ENCODE measurements at regions not wholly inside any gene's neighbourhood (a gene's known extent, or its start where the extent isn't known, plus 50 kb on each side); places are given as distances from the start of the nearest gene placed in this dataset.

GRCh38 chr15:37340438-37340837 is 240.1 kb upstream of the MEIS2 start:
- H3K36me3 ChIP-seq (ENCODE audit: insufficient read depth, low read length), result no peaks in the 10 kb centered on the region
- no peak overlapping the region for H3K9ac ChIP-seq (ENCODE audit: low read depth, low read length)
- H3K4me1 ChIP-seq (ENCODE audit: insufficient read depth, low read length), result no peaks in the 10 kb centered on the region
- no peaks in the 10 kb centered on the region for H3K9me3 ChIP-seq (ENCODE audit: control insufficient read depth, insufficient read depth, low read length)

- H3K9me3 ChIP-seq (ENCODE audit: control insufficient read depth, insufficient read depth, low read length), result no peaks in the 10 kb centered on the region
- no peaks in the 10 kb centered on the region for H3K36me3 ChIP-seq (ENCODE audit: insufficient read depth, low read length)
- peaks cover 5% of the 10 kb centered on the region for H3K4me1 ChIP-seq (ENCODE audit: insufficient read depth, low read length)
- no peak overlapping the region for H3K9ac ChIP-seq (ENCODE audit: low read depth, low read length)
Measured at GRCh38 chr15:37359101-37359892, 258.9 kb upstream of the MEIS2 start.

GRCh38 chr15:37359893-37360290 is 259.5 kb upstream of the MEIS2 start:
- Histone ChIP-seq H3K4me1 (ENCODE audit: insufficient read depth, low read length) (peaks cover 5% of the 10 kb centered on the region), H3K9me3 (ENCODE audit: control insufficient read depth, insufficient read depth, low read length) (no peaks in the 10 kb centered on the region), H3K9ac (ENCODE audit: low read depth, low read length) (no peak overlapping the region), H3K36me3 (ENCODE audit: insufficient read depth, low read length) (no peaks in the 10 kb centered on the region)

GRCh38 chr15:37360724-37361123 is 260.4 kb upstream of the MEIS2 start:
- Histone ChIP-seq H3K9me3 (ENCODE audit: control insufficient read depth, insufficient read depth, low read length) (no peaks in the 10 kb centered on the region), H3K4me1 (ENCODE audit: insufficient read depth, low read length) (peaks cover 5% of the 10 kb centered on the region), H3K36me3 (ENCODE audit: insufficient read depth, low read length) (no peaks in the 10 kb centered on the region), H3K9ac (ENCODE audit: low read depth, low read length) (no peak overlapping the region)

- Histone ChIP-seq H3K4me1 (ENCODE audit: insufficient read depth, low read length) (peaks cover 5% of the 10 kb centered on the region), H3K9ac (ENCODE audit: low read depth, low read length) (no peak overlapping the region)
Measured at GRCh38 chr15:37361621-37362020, 261.3 kb upstream of the MEIS2 start.

GRCh38 chr15:37362414-37362813 is 262.1 kb upstream of the MEIS2 start:
- H3K9ac ChIP-seq (ENCODE audit: low read depth, low read length), result no peak overlapping the region
- no peaks in the 10 kb centered on the region for H3K9me3 ChIP-seq (ENCODE audit: control insufficient read depth, insufficient read depth, low read length)
- peaks cover 5% of the 10 kb centered on the region for H3K4me1 ChIP-seq (ENCODE audit: insufficient read depth, low read length)
- H3K36me3 ChIP-seq (ENCODE audit: insufficient read depth, low read length), result no peaks in the 10 kb centered on the region

More at GRCh38 chr15:37361621-37362020, 261.3 kb upstream of the MEIS2 start:
- no peaks in the 10 kb centered on the region for H3K36me3 ChIP-seq (ENCODE audit: insufficient read depth, low read length)
- no peaks in the 10 kb centered on the region for H3K9me3 ChIP-seq (ENCODE audit: control insufficient read depth, insufficient read depth, low read length)

GRCh38 chr15:37368961-37369360 is 268.6 kb upstream of the MEIS2 start:
- Histone ChIP-seq H3K9me3 (ENCODE audit: control insufficient read depth, insufficient read depth, low read length) (no peaks in the 10 kb centered on the region), H3K4me1 (ENCODE audit: insufficient read depth, low read length) (no peaks in the 10 kb centered on the region), H3K36me3 (ENCODE audit: insufficient read depth, low read length) (no peaks in the 10 kb centered on the region), H3K9ac (ENCODE audit: low read depth, low read length) (no peak overlapping the region)

- Histone ChIP-seq H3K9ac (ENCODE audit: low read depth, low read length) (no peak overlapping the region), H3K9me3 (ENCODE audit: control insufficient read depth, insufficient read depth, low read length) (no peaks in the 10 kb centered on the region), H3K4me1 (ENCODE audit: insufficient read depth, low read length) (no peaks in the 10 kb centered on the region), H3K36me3 (ENCODE audit: insufficient read depth, low read length) (no peaks in the 10 kb centered on the region)
Measured at GRCh38 chr15:37370941-37371340, 270.6 kb upstream of the MEIS2 start.

- no peaks in the 10 kb centered on the region for H3K4me1 ChIP-seq (ENCODE audit: insufficient read depth, low read length)
- H3K9ac ChIP-seq (ENCODE audit: low read depth, low read length), result no peak overlapping the region
- H3K9me3 ChIP-seq (ENCODE audit: control insufficient read depth, insufficient read depth, low read length), result no peaks in the 10 kb centered on the region
- H3K36me3 ChIP-seq (ENCODE audit: insufficient read depth, low read length), result no peaks in the 10 kb centered on the region
Measured at GRCh38 chr15:37372064-37372463, 271.7 kb upstream of the MEIS2 start.

GRCh38 chr15:37375519-37375918 is 275.2 kb upstream of the MEIS2 start:
- no peaks in the 10 kb centered on the region for H3K4me1 ChIP-seq (ENCODE audit: insufficient read depth, low read length)
- no peak overlapping the region for H3K9ac ChIP-seq (ENCODE audit: low read depth, low read length)
- H3K9me3 ChIP-seq (ENCODE audit: control insufficient read depth, insufficient read depth, low read length), result no peaks in the 10 kb centered on the region
- H3K36me3 ChIP-seq (ENCODE audit: insufficient read depth, low read length), result no peaks in the 10 kb centered on the region

GRCh38 chr15:37377428-37377827 is 277.1 kb upstream of the MEIS2 start:
- Histone ChIP-seq H3K36me3 (ENCODE audit: insufficient read depth, low read length) (no peaks in the 10 kb centered on the region), H3K4me1 (ENCODE audit: insufficient read depth, low read length) (no peaks in the 10 kb centered on the region), H3K9ac (ENCODE audit: low read depth, low read length) (no peak overlapping the region), H3K9me3 (ENCODE audit: control insufficient read depth, insufficient read depth, low read length) (no peaks in the 10 kb centered on the region)

GRCh38 chr15:37394402-37395099 is 294.2 kb upstream of the MEIS2 start:
- no peak overlapping the region for H3K9ac ChIP-seq (ENCODE audit: low read depth, low read length)
- H3K36me3 ChIP-seq (ENCODE audit: insufficient read depth, low read length), result no peaks in the 10 kb centered on the region
- no peaks in the 10 kb centered on the region; the same call in 1 of the 2 replicates for H3K4me1 ChIP-seq (ENCODE audit: insufficient read depth, low read length)
- H3K9me3 ChIP-seq (ENCODE audit: control insufficient read depth, insufficient read depth, low read length), result no peaks in the 10 kb centered on the region

GRCh38 chr15:37395100-37395468 is 294.7 kb upstream of the MEIS2 start:
- Histone ChIP-seq H3K4me1 (ENCODE audit: insufficient read depth, low read length) (no peaks in the 10 kb centered on the region; the same call in 1 of the 2 replicates), H3K9me3 (ENCODE audit: control insufficient read depth, insufficient read depth, low read length) (no peaks in the 10 kb centered on the region), H3K9ac (ENCODE audit: low read depth, low read length) (no peak overlapping the region), H3K36me3 (ENCODE audit: insufficient read depth, low read length) (no peaks in the 10 kb centered on the region)

GRCh38 chr15:37397266-37398022 is 297.1 kb upstream of the MEIS2 start:
- no peaks in the 10 kb centered on the region; the same call in 1 of the 2 replicates for H3K4me1 ChIP-seq (ENCODE audit: insufficient read depth, low read length)
- no peak overlapping the region for H3K9ac ChIP-seq (ENCODE audit: low read depth, low read length)
- H3K9me3 ChIP-seq (ENCODE audit: control insufficient read depth, insufficient read depth, low read length), result no peaks in the 10 kb centered on the region
- no peaks in the 10 kb centered on the region for H3K36me3 ChIP-seq (ENCODE audit: insufficient read depth, low read length)
